ENCODE measurements at regions not wholly inside any gene's neighbourhood (a gene's known extent, or its start where the extent isn't known, plus 50 kb on each side); places are given as distances from the start of the nearest gene placed in this dataset.

DNA sequence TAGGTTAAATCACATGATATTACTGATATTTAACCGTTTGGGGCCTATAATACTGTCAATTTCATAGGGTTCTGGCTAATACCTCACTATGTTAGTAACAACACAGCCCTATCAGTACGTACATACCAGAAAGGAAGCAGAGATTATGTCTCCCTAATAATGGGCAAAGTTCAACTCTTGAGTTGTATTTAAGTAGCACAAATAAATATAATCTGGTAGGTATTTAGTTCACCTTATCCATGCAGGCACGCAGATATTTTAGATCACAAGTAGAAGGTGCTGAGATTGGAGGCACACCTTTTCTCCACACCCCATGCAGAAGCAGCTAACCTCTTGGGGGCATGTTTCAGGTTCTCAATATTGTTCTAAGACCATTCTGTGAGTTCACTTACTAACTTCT is 118.9 kb downstream of the IRS1 start:
- 87 to 96% methylated on average over 3 of the region's 3 CpGs for WGBS, 2 donors
- intact Hi-C loops (cut with DNase I; ENCODE audit: low total_unique reads): no loop called here
- TF ChIP-seq, protein P1, sequence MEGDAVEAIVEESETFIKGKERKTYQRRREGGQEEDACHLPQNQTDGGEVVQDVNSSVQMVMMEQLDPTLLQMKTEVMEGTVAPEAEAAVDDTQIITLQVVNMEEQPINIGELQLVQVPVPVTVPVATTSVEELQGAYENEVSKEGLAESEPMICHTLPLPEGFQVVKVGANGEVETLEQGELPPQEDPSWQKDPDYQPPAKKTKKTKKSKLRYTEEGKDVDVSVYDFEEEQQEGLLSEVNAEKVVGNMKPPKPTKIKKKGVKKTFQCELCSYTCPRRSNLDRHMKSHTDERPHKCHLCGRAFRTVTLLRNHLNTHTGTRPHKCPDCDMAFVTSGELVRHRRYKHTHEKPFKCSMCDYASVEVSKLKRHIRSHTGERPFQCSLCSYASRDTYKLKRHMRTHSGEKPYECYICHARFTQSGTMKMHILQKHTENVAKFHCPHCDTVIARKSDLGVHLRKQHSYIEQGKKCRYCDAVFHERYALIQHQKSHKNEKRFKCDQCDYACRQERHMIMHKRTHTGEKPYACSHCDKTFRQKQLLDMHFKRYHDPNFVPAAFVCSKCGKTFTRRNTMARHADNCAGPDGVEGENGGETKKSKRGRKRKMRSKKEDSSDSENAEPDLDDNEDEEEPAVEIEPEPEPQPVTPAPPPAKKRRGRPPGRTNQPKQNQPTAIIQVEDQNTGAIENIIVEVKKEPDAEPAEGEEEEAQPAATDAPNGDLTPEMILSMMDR (IDR thresholded peaks at IDR 0.05): no peak
- TF ChIP-seq POLR2A (IDR thresholded peaks at IDR 0.05): no peak
- Histone ChIP-seq H3K27ac (no peak overlapping the region), H3K9me3 (no peaks in the 10 kb centered on the region), H3K4me3 (no peak overlapping the region), H3K36me3 (ENCODE audit: low read depth, missing control alignments) (no peaks in the 10 kb centered on the region), H3K27me3 (no peaks in the 10 kb centered on the region), H3K4me1 (no peaks in the 10 kb centered on the region)
- DNase-seq: no peak

DNA sequence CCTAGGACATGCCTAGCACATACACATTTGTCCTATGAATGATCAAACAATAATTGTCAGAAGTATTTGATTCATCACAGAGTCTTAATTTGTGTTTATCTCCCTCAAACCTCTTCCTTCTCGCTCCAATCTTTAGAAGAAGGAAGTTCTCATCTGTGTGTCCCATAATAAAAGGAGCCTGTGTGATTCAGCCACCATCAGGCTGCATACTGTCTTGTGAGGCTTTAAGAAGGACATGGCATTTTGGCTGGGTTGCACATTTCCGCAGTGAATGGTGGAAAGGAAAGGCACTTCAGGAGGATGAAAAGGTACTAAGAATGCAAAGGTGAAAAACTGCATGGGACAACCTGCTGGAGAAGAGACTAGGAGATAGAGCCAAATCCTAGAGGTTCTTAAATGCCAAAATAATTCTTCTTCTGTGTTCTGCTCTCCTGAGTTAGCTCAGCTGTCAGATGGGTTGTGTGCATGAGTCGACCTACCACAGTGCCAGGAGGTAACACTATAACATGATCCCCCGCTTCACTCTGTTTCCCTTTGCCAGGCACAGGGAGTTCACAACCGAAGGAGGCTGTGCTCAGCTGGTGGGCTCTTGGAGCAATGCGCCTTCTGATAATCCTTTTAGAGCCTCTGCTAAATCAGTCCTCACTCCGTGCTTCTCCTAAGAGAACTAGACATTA is 120.1 kb downstream of the IRS1 start:
- Histone ChIP-seq H3K27me3 (no peaks in the 10 kb centered on the region), H3K36me3 (ENCODE audit: low read depth, missing control alignments) (no peaks in the 10 kb centered on the region), H3K4me1 (no peaks in the 10 kb centered on the region), H3K9me3 (no peaks in the 10 kb centered on the region), H3K27ac (no peak overlapping the region), H3K4me3 (no peak overlapping the region)
- no peak for TF ChIP-seq POLR2A (IDR thresholded peaks at IDR 0.05)
- TF ChIP-seq, protein P1 (IDR thresholded peaks at IDR 0.05): no peak
- WGBS, 2 donors: 86 to 89% methylated on average over 7 of the region's 7 CpGs
- DNase-seq: no peak
- intact Hi-C loops (cut with DNase I; ENCODE audit: low total_unique reads): no loop called here

DNA sequence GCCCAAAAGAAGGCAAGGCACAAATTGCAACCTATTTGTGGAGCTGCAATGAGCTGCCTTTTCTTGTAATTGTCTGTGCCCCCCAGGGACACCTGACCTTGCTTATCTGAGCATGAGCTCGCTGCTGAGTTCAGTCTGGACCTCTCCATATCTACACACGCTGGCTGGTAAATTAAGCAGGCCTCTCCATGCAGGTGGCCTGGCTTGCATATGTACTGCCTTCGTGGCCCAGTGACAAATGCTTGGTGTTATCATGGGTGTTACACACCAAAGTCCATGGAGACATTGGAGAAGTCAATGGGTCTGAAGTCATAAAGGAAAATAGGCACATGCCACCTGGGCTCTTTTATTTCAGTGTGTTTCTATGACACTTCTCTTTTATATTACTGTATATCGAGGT is 121.2 kb downstream of the IRS1 start:
- Histone ChIP-seq H3K9me3 (no peaks in the 10 kb centered on the region), H3K4me1 (no peaks in the 10 kb centered on the region), H3K4me3 (no peak overlapping the region), H3K27ac (no peak overlapping the region), H3K27me3 (no peaks in the 10 kb centered on the region), H3K36me3 (ENCODE audit: low read depth, missing control alignments) (no peaks in the 10 kb centered on the region)
- no peak for DNase-seq
- intact Hi-C loops (cut with DNase I; ENCODE audit: low total_unique reads): no loop called here
- TF ChIP-seq, protein P1 (IDR thresholded peaks at IDR 0.05): no peak
- TF ChIP-seq POLR2A (IDR thresholded peaks at IDR 0.05): no peak
- 64 to 66% methylated on average over 4 of the region's 4 CpGs for WGBS, 2 donors

DNA sequence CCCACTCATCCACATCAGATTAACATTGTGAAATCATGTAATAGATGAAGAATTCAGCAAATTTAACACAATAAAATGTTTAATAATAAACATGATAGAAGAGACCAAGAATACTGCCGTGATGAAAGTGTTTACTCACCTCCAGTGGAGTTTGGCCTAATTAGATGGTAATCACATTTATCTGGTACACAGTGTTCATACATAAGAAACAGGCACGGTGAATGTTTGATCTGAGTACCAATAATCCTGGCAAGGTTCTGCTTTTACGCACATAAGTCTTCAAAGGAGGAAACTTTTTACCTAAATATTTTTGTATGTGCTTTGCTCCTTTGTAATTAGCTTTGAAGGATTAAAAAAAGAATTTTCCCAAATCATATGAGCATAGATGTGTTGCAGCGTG is 122.5 kb downstream of the IRS1 start:
- Histone ChIP-seq H3K9me3 (no peaks in the 10 kb centered on the region), H3K27me3 (no peaks in the 10 kb centered on the region), H3K4me3 (no peak overlapping the region), H3K27ac (no peak overlapping the region), H3K36me3 (ENCODE audit: low read depth, missing control alignments) (no peaks in the 10 kb centered on the region), H3K4me1 (no peaks in the 10 kb centered on the region)
- TF ChIP-seq, protein P1 (IDR thresholded peaks at IDR 0.05): no peak
- no peak for TF ChIP-seq POLR2A (IDR thresholded peaks at IDR 0.05)
- no peak for DNase-seq
- intact Hi-C loops (cut with DNase I; ENCODE audit: low total_unique reads): no loop called here
- WGBS, 2 donors: 56 to 64% methylated on average over 4 of the region's 4 CpGs

DNA sequence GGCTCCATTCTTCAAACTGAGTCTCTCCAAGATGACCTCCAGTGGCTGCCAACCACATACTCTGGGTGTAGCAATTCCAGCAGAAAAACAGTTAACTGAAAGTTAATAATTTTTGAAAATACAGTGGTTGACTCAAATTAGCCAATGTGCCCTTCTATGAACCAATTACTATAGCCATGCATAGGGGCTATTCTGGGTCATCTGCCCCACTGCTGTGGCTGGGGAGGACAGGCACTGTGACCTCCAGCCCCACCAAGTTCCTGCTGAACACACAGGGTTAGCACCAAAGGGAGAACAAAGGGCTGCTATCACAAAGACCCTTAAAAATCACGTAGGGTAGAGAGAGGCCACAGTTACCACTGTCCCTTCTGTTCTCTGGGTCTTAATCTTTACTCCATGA is 123.0 kb downstream of the IRS1 start:
- intact Hi-C loops (cut with DNase I; ENCODE audit: low total_unique reads): no loop called here

More for the DNA sequence above, 123.0 kb downstream of the IRS1 start:
- 60 to 64% methylated on average over 1 of the region's 1 CpG for WGBS, 2 donors
- H3K4me1 ChIP-seq: no peaks in the 10 kb centered on the region
- H3K4me3 ChIP-seq: no peak overlapping the region
- H3K27ac ChIP-seq: no peak overlapping the region
- H3K9me3 ChIP-seq: no peaks in the 10 kb centered on the region
- TF ChIP-seq, protein P1 (IDR thresholded peaks at IDR 0.05): no peak
- no peaks in the 10 kb centered on the region for H3K36me3 ChIP-seq (ENCODE audit: low read depth, missing control alignments)
- no peak for DNase-seq
- H3K27me3 ChIP-seq: no peaks in the 10 kb centered on the region

Data from testis (tissue), 2 donors.